MCF 10A (cell line): ENCODE measurements at regions not wholly inside any gene's neighbourhood (a gene's known extent, or its start where the extent isn't known, plus 50 kb on each side); places are given as distances from the start of the nearest gene placed in this dataset.

Experiments used
- BruUV-seq: library from RNA; stranded (reverse); fragments of 400-500 nt; replicated peaks from 2 replicates; lab custom pipeline; 2021; lab: Mats Ljungman, UMichigan
- CTCF ChIA-PET: fragments of 300-600 bp; sonication (Branson Sonifier 250); formaldehyde crosslinking; extraction: SDS; loops from one replicate; lab custom pipeline; 2021; ENCODE audit warnings: antibody characterized with exemption, inconsistent platforms; lab: Yijun Ruan, JAX
- POLR2A ChIA-PET: fragments of 300-600, 350-650 bp; sonication (Branson Sonifier 250); formaldehyde crosslinking; extraction: SDS; loops from one replicate; lab custom pipeline; 2020; ENCODE audit warnings: antibody characterized with exemption, inconsistent platforms; lab: Yijun Ruan, JAX
- DNase-seq: peaks from one replicate; pipeline ENCODE4 v3.0.0-alpha.2; 2018; ENCODE audit not compliant: unreplicated experiment
- H3K27ac Mint-ChIP-seq: one replicate; pipeline ENCODE4 v1.8.0; 2022; ENCODE audit warnings: mild to moderate bottlenecking, low read depth, mixed read lengths; ENCODE audit not compliant: unreplicated experiment
- H3K27me3 Mint-ChIP-seq: one replicate; pipeline ENCODE4 v1.8.0; 2022; ENCODE audit warnings: mixed read lengths; ENCODE audit not compliant: insufficient read depth, unreplicated experiment
- H3K36me3 Mint-ChIP-seq: one replicate; pipeline ENCODE4 v1.8.0; 2022; ENCODE audit warnings: mild to moderate bottlenecking, moderate library complexity, mixed read lengths; ENCODE audit not compliant: insufficient read depth, unreplicated experiment
- H3K4me1 Mint-ChIP-seq: one replicate; pipeline ENCODE4 v1.8.0; 2022; ENCODE audit warnings: mixed read lengths; ENCODE audit not compliant: insufficient read depth, unreplicated experiment
- H3K4me3 Mint-ChIP-seq: one replicate; pipeline ENCODE4 v1.8.0; 2022; ENCODE audit warnings: mild to moderate bottlenecking, moderate library complexity, mixed read lengths; ENCODE audit not compliant: unreplicated experiment
- H3K9me3 Mint-ChIP-seq: one replicate; pipeline ENCODE4 v1.8.0; 2022; ENCODE audit warnings: mixed read lengths; ENCODE audit not compliant: unreplicated experiment
- CTCF ChIP-seq: fragments of 200-600 bp; IDR thresholded peaks from one replicate; pipeline ENCODE4 v1.8.0; 2022; ENCODE audit warnings: antibody characterized with exemption, mild to moderate bottlenecking; ENCODE audit not compliant: unreplicated experiment
- intact Hi-C: fragments of 100-400 bp; cut with micrococcal nuclease; formaldehyde crosslinking; loops from 2 replicates; pipeline ENCODE4 v1.14.1; 2022

- intact Hi-C loops = no loop called here
- Mint-ChIP-seq H3K4me3 (no peak overlapping the region), H3K4me1 (no peaks in the 10 kb centered on the region), H3K36me3 (no peaks in the 10 kb centered on the region), H3K9me3 (no peaks in the 10 kb centered on the region), H3K27me3 (no peaks in the 10 kb centered on the region), H3K27ac (no peak overlapping the region)
- no TSS peak for BruUV-seq
- DNase-seq = no peak
- TF ChIP-seq CTCF = no peak
- POLR2A ChIA-PET = no interaction called here
- CTCF ChIA-PET = no interaction called here
These were observed 64.4 kb upstream of the SFMBT2 start for GRCh38 chr10:7475046-7475911.

- Mint-ChIP-seq H3K9me3 (no peaks in the 10 kb centered on the region), H3K27me3 (no peaks in the 10 kb centered on the region), H3K36me3 (no peaks in the 10 kb centered on the region), H3K4me1 (no peaks in the 10 kb centered on the region), H3K4me3 (no peak overlapping the region), H3K27ac (no peak overlapping the region)
- intact Hi-C loops = no loop called here
- no peak for DNase-seq
- TF ChIP-seq CTCF = no peak
- ChIA-PET POLR2A (no interaction called here), CTCF (no interaction called here)
- BruUV-seq = no TSS peak
These were observed 63.6 kb upstream of the SFMBT2 start for GRCh38 chr10:7474388-7474787.

GRCh38 chr10:7473474-7473873 is 62.6 kb upstream of the SFMBT2 start:
- no peak for TF ChIP-seq CTCF
- Mint-ChIP-seq H3K4me3 (no peak overlapping the region), H3K4me1 (no peaks in the 10 kb centered on the region), H3K27ac (no peak overlapping the region), H3K27me3 (no peaks in the 10 kb centered on the region), H3K36me3 (no peaks in the 10 kb centered on the region), H3K9me3 (no peaks in the 10 kb centered on the region)
- BruUV-seq = no TSS peak
- ChIA-PET POLR2A (interaction anchor here (0.6 kb wide), 1 partner anchor 13 kb away, joined by 3 read pairs; no protein-coding TSS in a partner anchor), CTCF (no interaction called here)
- no peak for DNase-seq
- intact Hi-C loops = no loop called here

- H3K27me3 Mint-ChIP-seq = no peaks in the 10 kb centered on the region
- POLR2A ChIA-PET = no interaction called here
- no peak for TF ChIP-seq CTCF
- intact Hi-C loops = no loop called here
- no peak overlapping the region for H3K4me3 Mint-ChIP-seq
- H3K9me3 Mint-ChIP-seq = no peaks in the 10 kb centered on the region
- H3K4me1 Mint-ChIP-seq = no peaks in the 10 kb centered on the region
- CTCF ChIA-PET = no interaction called here
- no peaks in the 10 kb centered on the region for H3K36me3 Mint-ChIP-seq
- BruUV-seq = no TSS peak
- no peak for DNase-seq
- H3K27ac Mint-ChIP-seq = no peak overlapping the region
These were observed 61.0 kb upstream of the SFMBT2 start for GRCh38 chr10:7471720-7472367.
